KG1 (cell line): ENCODE measurements at regions not wholly inside any gene's neighbourhood (a gene's known extent, or its start where the extent isn't known, plus 50 kb on each side); places are given as distances from the start of the nearest gene placed in this dataset.

Experiments
- DNase-seq: peaks from one replicate; lab custom pipeline; 2025; lab: John Stamatoyannopoulos, UW

GRCh38 chr7:41633690-41634089 lies 69.2 kb downstream of the INHBA start:
- no peak for DNase-seq

DNA sequence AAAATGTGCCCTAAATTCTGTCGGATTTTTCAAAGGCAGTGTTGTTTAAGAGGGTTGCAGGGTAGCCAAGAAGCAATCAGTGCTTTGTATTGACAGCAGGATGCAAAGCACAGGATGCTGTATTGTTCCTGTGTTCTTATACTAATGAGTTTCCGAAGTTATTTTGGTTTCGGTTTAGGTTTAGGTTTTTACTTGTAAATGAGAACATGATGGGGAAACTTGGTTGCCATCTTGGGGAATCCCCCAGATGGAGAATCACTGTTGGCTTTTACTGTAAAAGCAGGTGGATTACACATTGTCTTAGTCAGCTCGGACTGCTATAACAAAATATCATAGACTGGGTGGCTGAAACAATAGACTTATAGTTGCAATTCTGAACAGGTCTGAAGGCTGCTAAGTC lies 72.1 kb downstream of the INHBA start:
- no peak for DNase-seq

DNA sequence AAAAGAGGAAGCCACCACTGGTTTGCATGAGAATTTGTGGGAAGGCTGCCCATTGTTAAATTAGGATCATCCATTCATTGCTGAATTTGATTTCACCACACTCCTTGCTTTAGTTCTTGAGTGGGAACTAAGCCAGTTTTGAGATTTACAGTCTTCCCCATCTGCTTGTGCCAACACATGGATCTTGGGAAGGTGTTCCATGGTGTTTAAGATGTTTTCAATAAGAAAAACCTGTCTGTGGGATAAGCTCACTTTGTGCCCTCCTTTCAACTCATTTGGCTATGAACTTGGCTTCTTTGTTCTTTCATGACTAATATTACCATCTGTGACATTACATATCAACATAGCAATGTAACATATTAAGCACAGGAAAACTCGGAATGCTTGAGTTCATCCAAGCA lies 73.2 kb downstream of the INHBA start:
- no peak for DNase-seq

DNA sequence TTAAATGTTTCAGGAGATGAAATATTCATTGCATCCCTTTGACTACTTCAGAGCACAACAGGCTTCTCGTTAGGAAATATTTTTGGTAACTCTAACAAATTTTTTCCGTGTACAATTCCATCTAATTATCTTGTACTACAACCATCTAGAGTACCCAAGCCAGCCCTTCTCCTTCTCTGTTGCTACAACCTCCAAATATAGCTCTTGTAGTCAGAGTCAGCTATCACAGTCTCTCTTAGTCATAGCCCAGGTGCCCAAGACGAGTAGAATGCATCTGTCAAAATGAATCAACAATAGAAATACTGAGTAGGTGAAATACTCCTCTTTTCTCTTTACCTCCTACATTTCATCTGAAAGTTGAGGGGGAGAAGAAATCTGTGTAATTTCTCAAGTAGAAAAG lies 74.0 kb downstream of the INHBA start:
- no peak for DNase-seq

- no peak for DNase-seq
These were observed 75.1 kb downstream of the INHBA start for GRCh38 chr7:41627645-41628298.

GRCh38 chr7:41624818-41625217 lies 78.1 kb downstream of the INHBA start:
- DNase-seq: no peak

DNA sequence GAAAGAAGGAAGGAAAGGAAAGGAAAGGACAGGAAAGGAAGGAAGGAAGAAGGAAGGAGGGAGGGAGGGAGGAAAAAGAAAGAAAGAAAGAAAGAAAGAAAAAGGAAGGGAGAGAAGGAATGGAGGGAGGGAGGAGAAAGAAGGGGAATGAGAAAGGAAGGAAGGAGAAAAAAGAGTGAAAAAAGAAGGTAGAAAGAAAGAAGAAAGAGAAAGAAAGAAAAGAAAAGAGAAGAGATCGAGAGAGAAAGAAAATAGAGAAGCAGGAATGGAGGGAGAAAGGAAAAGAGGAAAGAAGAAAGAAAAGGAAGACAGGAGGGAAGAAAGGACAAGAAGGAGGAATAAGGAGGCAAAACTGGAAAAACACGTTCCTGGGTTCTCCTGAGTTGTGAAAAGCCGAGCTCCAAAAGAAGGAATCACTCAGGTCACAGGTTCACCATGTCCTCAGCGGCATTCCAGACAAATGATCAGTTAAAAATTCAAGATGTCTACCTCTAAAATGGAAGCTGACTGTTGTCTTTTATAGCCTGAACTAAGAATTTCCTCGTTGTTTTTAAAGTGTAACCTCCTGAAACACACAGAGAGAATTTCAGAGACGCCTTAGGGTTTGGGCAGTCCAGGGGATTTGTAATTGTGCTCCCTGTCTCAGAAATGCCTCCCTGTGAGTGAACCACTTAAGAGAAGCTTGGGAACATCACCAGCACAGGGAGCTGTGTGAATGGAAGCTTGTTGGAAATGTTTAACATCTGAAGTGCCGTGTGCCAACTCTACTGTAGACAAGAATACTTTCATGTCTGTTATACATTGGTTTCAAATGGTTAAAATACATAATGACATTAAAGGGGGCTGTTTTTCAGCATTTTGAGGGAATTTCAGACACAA lies 80.7 kb downstream of the INHBA start:
- DNase-seq: no peak

DNA sequence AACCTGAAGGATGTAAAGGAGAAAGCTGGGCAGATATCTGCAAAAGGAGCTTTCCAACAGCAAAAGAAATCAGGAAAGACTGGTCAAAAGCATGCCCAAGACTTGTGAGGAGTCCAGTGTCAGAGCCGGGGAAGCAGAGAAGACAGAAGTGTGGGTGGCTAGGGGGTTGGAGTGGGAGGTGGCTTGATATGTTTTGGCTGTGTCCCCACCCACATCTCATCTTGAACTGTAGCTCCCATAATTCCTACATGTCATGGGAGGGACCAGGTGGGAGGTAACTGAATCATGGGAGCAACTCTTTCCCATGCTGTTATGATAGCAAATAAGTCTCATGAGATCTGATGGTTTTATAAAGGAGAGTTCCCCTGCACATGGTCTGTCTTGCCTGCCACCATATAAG lies 84.9 kb downstream of the INHBA start:
- DNase-seq: no peak

- DNase-seq: no peak
These were observed 90.1 kb downstream of the INHBA start for GRCh38 chr7:41612798-41613197.

GRCh38 chr7:41612386-41612785 lies 90.5 kb downstream of the INHBA start:
- DNase-seq: no peak

- DNase-seq: no peak
These were observed 94.4 kb downstream of the INHBA start for GRCh38 chr7:41608447-41608846.

- no peak for DNase-seq
These were observed 98.9 kb downstream of the INHBA start for GRCh38 chr7:41603985-41604384.

DNA sequence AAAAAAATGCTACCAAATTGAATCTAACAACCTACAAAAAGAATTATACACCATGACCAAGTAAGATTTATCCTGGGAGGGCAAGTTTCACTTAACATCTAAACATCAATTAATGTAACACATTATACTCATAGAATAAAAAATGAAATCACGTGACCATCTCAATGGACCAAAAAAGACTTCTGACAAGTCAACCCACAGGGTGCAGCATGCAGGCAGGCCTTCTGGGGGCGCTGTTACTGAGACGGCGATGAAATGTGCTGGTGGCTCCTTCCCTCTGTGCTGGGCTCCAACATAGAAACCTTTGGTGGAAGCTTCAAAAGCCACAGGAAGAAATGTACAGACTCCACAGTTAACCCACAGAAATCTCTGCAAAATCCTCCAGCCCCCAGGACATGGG lies 103.1 kb downstream of the INHBA start:
- no peak for DNase-seq

- no peak for DNase-seq
These were observed 110.1 kb downstream of the INHBA start for GRCh38 chr7:41592794-41593193.

- no peak for DNase-seq
These were observed 110.7 kb downstream of the INHBA start for GRCh38 chr7:41592236-41592635.

GRCh38 chr7:41590986-41591385 lies 111.9 kb downstream of the INHBA start:
- DNase-seq: no peak

DNA sequence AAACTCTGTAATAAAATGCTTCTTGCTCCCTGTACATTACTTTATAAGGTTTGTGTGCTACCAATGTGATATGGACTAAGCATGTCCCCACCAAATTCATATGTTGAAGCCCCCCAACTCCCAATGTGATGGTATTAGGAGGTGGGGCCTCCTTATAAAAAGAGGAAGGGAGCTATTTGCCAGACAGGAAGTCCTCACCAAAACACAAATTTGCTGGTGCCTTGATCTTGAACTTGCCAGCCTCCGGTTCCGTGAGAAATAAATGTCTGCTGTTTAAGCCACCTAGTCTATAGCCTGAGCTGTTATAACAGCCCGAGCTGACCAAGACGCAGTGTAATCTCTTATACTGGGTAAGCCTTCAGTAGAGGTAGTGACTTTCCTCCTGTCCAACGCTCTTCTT lies 114.5 kb downstream of the INHBA start:
- no peak for DNase-seq

- DNase-seq: no peak
These were observed 115.8 kb downstream of the INHBA start for GRCh38 chr7:41586931-41587640.

DNA sequence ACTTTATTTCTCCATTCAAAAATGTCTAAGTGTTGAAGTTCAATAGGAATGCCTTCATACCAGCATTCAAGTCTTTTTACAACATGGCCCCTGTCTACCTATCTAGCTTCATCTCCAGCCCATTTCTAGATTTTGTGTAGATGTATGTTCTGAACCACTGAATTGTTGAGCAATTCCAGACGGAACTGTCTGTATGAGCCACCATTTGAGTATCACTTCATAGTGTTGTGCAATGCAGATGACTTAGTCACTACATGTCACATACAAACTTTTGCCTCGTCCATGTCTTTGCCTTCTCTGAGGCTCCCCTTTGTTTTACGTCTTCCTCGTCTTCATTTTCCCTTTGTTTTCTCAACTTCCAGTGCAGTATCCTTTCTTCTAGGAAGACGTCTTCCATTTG lies 118.1 kb downstream of the INHBA start:
- no peak for DNase-seq

DNA sequence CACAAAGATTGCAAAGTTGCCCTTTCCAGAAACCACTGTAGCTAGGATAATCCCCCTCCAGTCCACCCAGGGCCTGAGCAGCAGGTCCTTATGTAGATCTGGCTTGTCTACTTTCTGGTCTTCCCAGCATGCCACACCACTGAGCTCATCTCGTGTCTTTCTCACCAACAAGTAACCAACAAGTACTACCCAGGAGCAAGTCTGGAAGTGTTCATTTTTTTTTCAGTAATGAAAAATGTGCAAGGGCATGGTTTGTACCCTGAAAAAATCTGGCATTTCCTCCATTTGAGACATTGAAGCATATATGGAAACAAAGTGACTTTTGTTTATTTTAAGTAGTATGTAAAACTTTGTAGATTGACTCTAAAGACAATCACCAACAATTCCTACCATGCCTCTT lies 120.8 kb downstream of the INHBA start:
- DNase-seq: no peak

DNA sequence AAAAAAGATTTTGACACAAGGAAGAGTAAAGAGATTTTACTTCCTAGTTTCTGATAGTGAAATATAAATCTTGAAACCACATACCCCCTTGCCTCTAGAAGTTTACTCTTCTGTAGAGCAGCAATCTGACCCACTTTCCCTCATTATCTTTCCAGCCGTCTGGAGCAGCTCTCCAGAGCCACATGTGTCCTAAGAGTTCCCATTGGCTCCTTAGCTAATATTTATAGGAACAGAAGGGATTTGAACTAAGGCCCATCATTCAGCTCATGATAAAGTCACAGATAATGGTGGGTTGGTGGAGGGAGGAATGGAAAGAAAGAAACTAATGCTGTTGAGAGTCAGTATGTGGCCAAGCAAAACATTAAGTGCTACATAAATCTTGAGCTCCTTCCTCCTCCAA lies 121.8 kb downstream of the INHBA start:
- no peak for DNase-seq

DNA sequence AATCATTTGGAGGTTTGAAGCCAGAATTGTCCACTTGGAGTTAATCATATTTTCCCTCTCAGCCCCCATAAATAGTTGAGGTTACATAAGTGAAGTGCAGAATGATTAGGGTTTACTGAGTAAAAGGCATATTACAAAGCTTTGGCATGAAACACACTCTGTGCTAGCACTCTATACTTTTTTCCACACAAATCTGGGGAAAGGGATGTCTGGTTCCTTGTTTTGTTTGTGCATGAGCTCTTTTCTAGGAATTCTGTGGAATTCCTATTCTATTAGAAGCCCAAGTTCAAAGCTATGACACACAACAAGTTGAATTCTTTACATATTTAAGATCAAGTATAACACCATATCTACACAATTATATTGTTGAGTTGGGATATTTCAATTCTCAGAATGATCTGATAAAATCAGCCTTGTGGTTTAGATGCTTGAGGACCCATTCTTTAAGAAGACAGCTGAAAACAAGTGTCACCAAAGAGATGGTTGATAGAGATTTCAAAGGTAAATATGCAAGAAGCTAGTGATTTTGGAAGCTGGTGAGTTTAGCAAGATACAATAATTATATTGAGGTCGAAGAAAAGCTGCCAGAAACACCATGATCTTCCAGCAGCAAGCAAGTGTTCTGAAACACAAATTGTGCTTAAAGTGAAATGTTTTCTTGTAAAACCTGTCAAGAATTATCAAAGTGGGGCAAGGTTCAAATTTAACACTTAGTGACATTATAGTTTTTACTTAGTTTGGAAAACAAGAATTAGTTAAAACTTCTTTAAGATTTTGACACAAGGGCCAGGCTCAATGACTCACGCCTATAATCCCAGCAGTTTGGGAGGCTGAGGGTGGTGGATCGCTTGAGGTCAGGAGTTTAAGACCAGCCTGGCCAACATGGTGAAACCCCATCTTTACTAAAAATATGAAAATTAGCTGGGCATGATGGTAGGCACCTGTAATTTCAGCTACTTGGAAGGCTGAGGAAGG lies 122.6 kb downstream of the INHBA start:
- no peak for DNase-seq
